H9 (cell line): ENCODE measurements at regions not wholly inside any gene's neighbourhood (a gene's known extent, or its start where the extent isn't known, plus 50 kb on each side); places are given as distances from the start of the nearest gene placed in this dataset.
A peak's percentile ranks its signal among the peaks of the same experiment; 100 is the strongest.

Experiments used
- DNase-seq: peaks from one replicate; pipeline ENCODE4 v3.0.0-alpha.2; 2017
- H2AFZ ChIP-seq: one replicate; pipeline ENCODE4 v1.6.1; 2013; ENCODE audit warnings: mild to moderate bottlenecking, low read length, control low read depth, moderate library complexity
- H2AK5ac ChIP-seq: 2 replicates; pipeline ENCODE4 v1.6.1; 2013; ENCODE audit warnings: low read length, control low read depth, mixed read lengths; ENCODE audit not compliant: insufficient read length
- H2BK120ac ChIP-seq: one replicate; pipeline ENCODE4 v1.6.1; 2013; ENCODE audit warnings: low read depth, mild to moderate bottlenecking, low read length, control low read depth, inconsistent platforms; ENCODE audit not compliant: poor library complexity, severe bottlenecking
- H2BK12ac ChIP-seq: 2 replicates; pipeline ENCODE4 v1.6.1; 2013; ENCODE audit warnings: low read length, control low read depth, mixed read lengths, low read depth; ENCODE audit not compliant: insufficient read length
- H2BK15ac ChIP-seq: 2 replicates; pipeline ENCODE4 v1.6.1; 2013; ENCODE audit warnings: low read depth, low read length, control low read depth
- H2BK20ac ChIP-seq: one replicate; pipeline ENCODE4 v1.6.1; 2013; ENCODE audit warnings: low read depth, mild to moderate bottlenecking, low read length, control low read depth, inconsistent platforms; ENCODE audit not compliant: poor library complexity, severe bottlenecking
- H2BK5ac ChIP-seq: 2 replicates; pipeline ENCODE4 v1.6.1; 2013; ENCODE audit warnings: low read length, control low read depth, mixed read lengths; ENCODE audit not compliant: insufficient read length
- H3K14ac ChIP-seq: 2 replicates; pipeline ENCODE4 v1.6.1; 2013; ENCODE audit warnings: low read length, control low read depth; ENCODE audit not compliant: insufficient read depth
- H3K18ac ChIP-seq: 2 replicates; pipeline ENCODE4 v1.6.1; 2013; ENCODE audit warnings: low read depth, mild to moderate bottlenecking, mixed read lengths, low read length, control low read depth; ENCODE audit not compliant: insufficient read length
- H3K23ac ChIP-seq: 2 replicates; pipeline ENCODE4 v1.6.1; 2013; ENCODE audit warnings: low read length, control low read depth, mixed read lengths, low read depth; ENCODE audit not compliant: insufficient read length
- H3K23me2 ChIP-seq: 2 replicates; pipeline ENCODE4 v1.6.1; 2013; ENCODE audit warnings: low read depth, mild to moderate bottlenecking, mixed read lengths, low read length, control low read depth; ENCODE audit not compliant: insufficient read length, poor library complexity, severe bottlenecking
- H3K27ac ChIP-seq: 2 replicates; pipeline ENCODE4 v1.5.1; 2013; ENCODE audit warnings: low read length, control low read depth, mixed read lengths, low read depth; ENCODE audit not compliant: insufficient read length
- H3K27me3 ChIP-seq: 2 replicates; pipeline ENCODE4 v1.6.1; 2013; ENCODE audit warnings: low read length, control low read depth, inconsistent platforms; ENCODE audit not compliant: insufficient read depth
- H3K4ac ChIP-seq: 2 replicates; pipeline ENCODE4 v1.6.1; 2013; ENCODE audit warnings: low read depth, mild to moderate bottlenecking, control low read depth, inconsistent platforms, low read length, moderate library complexity
- H3K4me1 ChIP-seq: 2 replicates; pipeline ENCODE4 v1.6.1; 2013; ENCODE audit warnings: low read length, control low read depth, inconsistent platforms; ENCODE audit not compliant: insufficient read depth
- H3K4me2 ChIP-seq: 2 replicates; pipeline ENCODE4 v1.6.1; 2013; ENCODE audit warnings: low read length, control low read depth, mixed read lengths; ENCODE audit not compliant: insufficient read length, insufficient read depth
- H3K56ac ChIP-seq: 2 replicates; pipeline ENCODE4 v1.6.1; 2013; ENCODE audit warnings: low read depth, mild to moderate bottlenecking, mixed read lengths, low read length, control low read depth; ENCODE audit not compliant: insufficient read length
- H3K79me1 ChIP-seq: 2 replicates; pipeline ENCODE4 v1.6.1; 2013; ENCODE audit warnings: low read depth, mild to moderate bottlenecking, moderate library complexity, low read length, control low read depth, inconsistent platforms; ENCODE audit not compliant: insufficient read depth, poor library complexity, severe bottlenecking
- H3K79me2 ChIP-seq: 2 replicates; pipeline ENCODE4 v1.6.1; 2013; ENCODE audit warnings: low read length, control low read depth, inconsistent platforms; ENCODE audit not compliant: insufficient read depth
- H3K9ac ChIP-seq: 2 replicates; pipeline ENCODE4 v1.6.1; 2013; ENCODE audit warnings: low read length, control low read depth, mixed read lengths; ENCODE audit not compliant: insufficient read length; ENCODE audit errors: extremely low read depth
- H3K9me3 ChIP-seq: one replicate; pipeline ENCODE4 v1.6.1; 2013; ENCODE audit warnings: low read depth, low read length, inconsistent platforms; ENCODE audit not compliant: control insufficient read depth
- H3T11ph ChIP-seq: one replicate; pipeline ENCODE4 v1.6.1; 2013; ENCODE audit warnings: mild to moderate bottlenecking, low read length, control low read depth, inconsistent platforms
- H4K20me1 ChIP-seq: one replicate; pipeline ENCODE4 v1.6.1; 2013; ENCODE audit not compliant: control insufficient read depth, insufficient read length, insufficient read depth
- H4K5ac ChIP-seq: 2 replicates; pipeline ENCODE4 v1.6.1; 2013; ENCODE audit warnings: low read depth, mild to moderate bottlenecking, mixed read lengths, low read length, control low read depth; ENCODE audit not compliant: insufficient read length
- H4K8ac ChIP-seq: replicated peaks from 2 replicates; pipeline ENCODE4 v1.6.1; 2013; ENCODE audit warnings: low read length, control low read depth, mixed read lengths, low read depth; ENCODE audit not compliant: insufficient read length
- H4K91ac ChIP-seq: 2 replicates; pipeline ENCODE4 v1.6.1; 2013; ENCODE audit warnings: low read depth, mild to moderate bottlenecking, moderate library complexity, mixed read lengths, low read length, control low read depth; ENCODE audit not compliant: insufficient read length
- H3K27ac Mint-ChIP-seq, 3 experiments: 2 replicates in 2 of 3; 3 replicates in 1 of 3; pipeline ENCODE4 v1.8.0; 2020 to 2021; ENCODE audit warnings: mixed read lengths in 3 of 3, mild to moderate bottlenecking in 1 of 3, moderate library complexity in 1 of 3
- H3K27me3 Mint-ChIP-seq: 2 replicates; pipeline ENCODE4 v1.8.0; 2021; ENCODE audit warnings: low read depth, mild to moderate bottlenecking, moderate library complexity, mixed read lengths
- H3K36me3 Mint-ChIP-seq, 3 experiments: 2 replicates in 2 of 3; 3 replicates in 1 of 3; pipeline ENCODE4 v1.8.0; 2020 to 2021; ENCODE audit warnings: low read depth in 3 of 3, mixed read lengths in 3 of 3; ENCODE audit not compliant: insufficient read depth in 1 of 3
- H3K4me1 Mint-ChIP-seq, 2 experiments: 2 replicates each; pipeline ENCODE4 v1.8.0; 2020; ENCODE audit warnings: mixed read lengths in 2 of 2
- H3K4me3 Mint-ChIP-seq, 2 experiments: 2 replicates in 1 of 2; 3 replicates in 1 of 2; pipeline ENCODE4 v1.8.0; 2020 to 2021; ENCODE audit warnings: mild to moderate bottlenecking in 2 of 2, mixed read lengths in 2 of 2, moderate library complexity in 1 of 2
- H3K9me3 Mint-ChIP-seq, 2 experiments: 2 replicates in 1 of 2; 3 replicates in 1 of 2; pipeline ENCODE4 v1.8.0; 2020; ENCODE audit warnings: mild to moderate bottlenecking in 2 of 2, mixed read lengths in 2 of 2, moderate library complexity in 1 of 2
- WGBS: extraction: QIAGEN DNeasy Blood & Tissue Kit; methylation state at CpG from one replicate; pipeline ENCODE4 v1.1.7; 2013; ENCODE audit warnings: missing lambda C conversion rate, low lambda C conversion rate, mixed read lengths; ENCODE audit not compliant: insufficient read length; ENCODE audit errors: extremely low coverage; 5-methylcytosine and 5-hydroxymethylcytosine counted together
- TF ChIP-seq, protein P1 (sequence below): fragments of 200-600 bp; sonication (generic); conservative IDR thresholded peaks from 3 replicates; pipeline ENCODE4 v1.8.0; 2021; ENCODE audit warnings: antibody characterized with exemption, mild to moderate bottlenecking

DNA sequence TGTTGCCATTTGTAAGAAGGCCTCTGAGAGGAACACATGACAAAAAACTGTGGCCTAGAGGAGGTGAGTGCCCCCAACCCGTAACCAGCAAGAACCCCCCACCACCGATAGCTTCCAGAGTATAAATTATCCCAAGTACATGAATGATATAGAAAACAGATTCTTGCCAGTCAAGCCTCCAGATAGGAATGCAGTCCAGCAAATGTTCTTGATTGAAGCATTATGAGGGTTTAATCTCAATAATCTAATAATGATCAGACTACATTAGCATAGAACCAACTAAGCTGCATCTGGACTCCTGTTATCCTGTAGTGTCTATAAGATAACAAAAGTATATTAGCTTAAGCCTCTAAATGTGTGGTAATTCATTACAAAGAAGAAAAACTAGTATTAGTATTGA lies 908.9 kb upstream of the ATXN8OS start:
- Histone ChIP-seq H3K4me1 (peaks cover 4% of the 10 kb centered on the region; the same call in 1 of the 2 replicates), H4K91ac (no peak overlapping the region), H3K27me3 (no peaks in the 10 kb centered on the region), H4K20me1 (no peaks in the 10 kb centered on the region), H4K8ac (no peak overlapping the region), H3K79me1 (no peaks in the 10 kb centered on the region), H3K79me2 (no peaks in the 10 kb centered on the region), H2BK120ac (no peak overlapping the region), H3T11ph (no peak overlapping the region), H3K4ac (no peak overlapping the region), H2AK5ac (no peak overlapping the region), H2AFZ (no peak overlapping the region), H3K4me2 (no peak overlapping the region), H3K9ac (no peak overlapping the region), H3K56ac (no peak overlapping the region), H3K27ac (no peak overlapping the region), H2BK20ac (no peak overlapping the region), H3K14ac (no peak overlapping the region), H3K9me3 (no peaks in the 10 kb centered on the region), H3K23me2 (no peaks in the 10 kb centered on the region), H2BK5ac (no peak overlapping the region), H2BK15ac (no peak overlapping the region), H3K23ac (no peak overlapping the region), H2BK12ac (no peak overlapping the region), H4K5ac (no peak overlapping the region), H3K18ac (no peak overlapping the region)
- no CpG with 5 or more reads among the region's 2 CpGs for WGBS
- TF ChIP-seq, protein P1, sequence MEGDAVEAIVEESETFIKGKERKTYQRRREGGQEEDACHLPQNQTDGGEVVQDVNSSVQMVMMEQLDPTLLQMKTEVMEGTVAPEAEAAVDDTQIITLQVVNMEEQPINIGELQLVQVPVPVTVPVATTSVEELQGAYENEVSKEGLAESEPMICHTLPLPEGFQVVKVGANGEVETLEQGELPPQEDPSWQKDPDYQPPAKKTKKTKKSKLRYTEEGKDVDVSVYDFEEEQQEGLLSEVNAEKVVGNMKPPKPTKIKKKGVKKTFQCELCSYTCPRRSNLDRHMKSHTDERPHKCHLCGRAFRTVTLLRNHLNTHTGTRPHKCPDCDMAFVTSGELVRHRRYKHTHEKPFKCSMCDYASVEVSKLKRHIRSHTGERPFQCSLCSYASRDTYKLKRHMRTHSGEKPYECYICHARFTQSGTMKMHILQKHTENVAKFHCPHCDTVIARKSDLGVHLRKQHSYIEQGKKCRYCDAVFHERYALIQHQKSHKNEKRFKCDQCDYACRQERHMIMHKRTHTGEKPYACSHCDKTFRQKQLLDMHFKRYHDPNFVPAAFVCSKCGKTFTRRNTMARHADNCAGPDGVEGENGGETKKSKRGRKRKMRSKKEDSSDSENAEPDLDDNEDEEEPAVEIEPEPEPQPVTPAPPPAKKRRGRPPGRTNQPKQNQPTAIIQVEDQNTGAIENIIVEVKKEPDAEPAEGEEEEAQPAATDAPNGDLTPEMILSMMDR: no peak
- H3K27me3 Mint-ChIP-seq: no peaks in the 10 kb centered on the region
- peaks cover 44 to 66% of the 10 kb centered on the region in 2 experiments for H3K4me1 Mint-ChIP-seq
- no peaks in the 10 kb centered on the region for H3K9me3 Mint-ChIP-seq
- no peak for DNase-seq
- H3K36me3 Mint-ChIP-seq: no peaks in the 10 kb centered on the region; a peak in 1 of 7 replicates
- H3K4me3 Mint-ChIP-seq: no peak overlapping the region
- H3K27ac Mint-ChIP-seq: peak overlapping the region in 1 of 3 experiments; percentile 17; a peak in 2 of 7 replicates
